KMS-11 (cell line): ENCODE measurements at regions not wholly inside any gene's neighbourhood (a gene's known extent, or its start where the extent isn't known, plus 50 kb on each side); places are given as distances from the start of the nearest gene placed in this dataset.

Experiments
- H2AFZ ChIP-seq: fragments of 200-600 bp; sonication (generic); 2 replicates; pipeline ENCODE4 v1.6.1; 2016; ENCODE audit warnings: antibody characterized with exemption, mixed run types, low read depth
- H3K27ac ChIP-seq: fragments of 200-600 bp; sonication (generic); 2 replicates; pipeline ENCODE4 v1.6.1; 2016; ENCODE audit warnings: mild to moderate bottlenecking, mixed run types
- H3K27me3 ChIP-seq: fragments of 200-600 bp; sonication (generic); 2 replicates; pipeline ENCODE4 v1.6.1; 2017; ENCODE audit warnings: mild to moderate bottlenecking, low read depth, mixed run types, moderate library complexity; ENCODE audit not compliant: insufficient read depth
- H3K36me3 ChIP-seq: fragments of 200-600 bp; sonication (generic); 2 replicates; pipeline ENCODE4 v1.6.1; 2017; ENCODE audit warnings: mild to moderate bottlenecking, mixed run types; ENCODE audit not compliant: insufficient read depth
- H3K4me1 ChIP-seq: fragments of 200-600 bp; sonication (generic); 2 replicates; pipeline ENCODE4 v1.6.1; 2016; ENCODE audit warnings: mild to moderate bottlenecking, low read depth, mixed run types; ENCODE audit not compliant: poor library complexity, severe bottlenecking
- H3K4me2 ChIP-seq: fragments of 200-600 bp; sonication (generic); 2 replicates; pipeline ENCODE4 v1.7.0; 2016; ENCODE audit warnings: mild to moderate bottlenecking, mixed run types
- H3K4me3 ChIP-seq: fragments of 200-600 bp; sonication (generic); IDR thresholded peaks from 2 replicates; pipeline ENCODE4 v1.6.1; 2017; ENCODE audit warnings: low read depth, low read length, mixed read lengths; ENCODE audit not compliant: insufficient read depth
- H3K79me2 ChIP-seq: fragments of 200-600 bp; sonication (generic); 2 replicates; pipeline ENCODE4 v1.6.1; 2016; ENCODE audit warnings: low read depth, mixed run types; ENCODE audit not compliant: insufficient read depth
- H3K9ac ChIP-seq: fragments of 200-600 bp; sonication (generic); 2 replicates; pipeline ENCODE4 v1.6.1; 2016; ENCODE audit warnings: mild to moderate bottlenecking, mixed run types
- H4K20me1 ChIP-seq: fragments of 200-600 bp; sonication (generic); 2 replicates; pipeline ENCODE4 v1.6.1; 2016; ENCODE audit warnings: mild to moderate bottlenecking, mixed run types; ENCODE audit not compliant: insufficient read depth
- CTCF ChIP-seq: fragments of 200-600 bp; sonication (generic); conservative IDR thresholded peaks from 2 replicates; pipeline ENCODE4 v1.6.1; 2017; ENCODE audit warnings: low read depth, mild to moderate bottlenecking, antibody characterized with exemption, low read length, moderate library complexity, mixed read lengths

GRCh38 chr4:61086979-61087378 is 113.1 kb upstream of the ADGRL3 start:
- Histone ChIP-seq H2AFZ (no peak overlapping the region), H3K9ac (no peak overlapping the region), H4K20me1 (no peaks in the 10 kb centered on the region), H3K79me2 (no peaks in the 10 kb centered on the region), H3K4me1 (no peaks in the 10 kb centered on the region), H3K27ac (no peak overlapping the region), H3K4me2 (no peak overlapping the region), H3K36me3 (no peaks in the 10 kb centered on the region), H3K4me3 (no peak overlapping the region), H3K27me3 (no peaks in the 10 kb centered on the region)
- TF ChIP-seq CTCF, result no peak

- no peak overlapping the region for H2AFZ ChIP-seq
- no peak overlapping the region for H3K4me2 ChIP-seq
- no peaks in the 10 kb centered on the region for H3K36me3 ChIP-seq
- no peak overlapping the region for H3K9ac ChIP-seq
- no peaks in the 10 kb centered on the region for H3K79me2 ChIP-seq
- H3K4me1 ChIP-seq, result no peaks in the 10 kb centered on the region
- H4K20me1 ChIP-seq, result no peaks in the 10 kb centered on the region
- no peak overlapping the region for H3K27ac ChIP-seq
- H3K27me3 ChIP-seq, result no peaks in the 10 kb centered on the region
- H3K4me3 ChIP-seq, result no peak overlapping the region
- TF ChIP-seq CTCF, result no peak
These were observed 105.1 kb upstream of the ADGRL3 start for GRCh38 chr4:61094854-61095598.

GRCh38 chr4:61128682-61129081 is 71.4 kb upstream of the ADGRL3 start:
- Histone ChIP-seq H3K4me3 (no peak overlapping the region), H3K27ac (no peak overlapping the region), H3K27me3 (no peaks in the 10 kb centered on the region), H3K79me2 (no peaks in the 10 kb centered on the region), H4K20me1 (no peaks in the 10 kb centered on the region), H3K4me2 (no peak overlapping the region), H3K4me1 (no peaks in the 10 kb centered on the region), H3K36me3 (no peaks in the 10 kb centered on the region), H3K9ac (no peak overlapping the region), H2AFZ (no peak overlapping the region)
- no peak for TF ChIP-seq CTCF

- H2AFZ ChIP-seq, result no peak overlapping the region
- no peak overlapping the region for H3K27ac ChIP-seq
- no peaks in the 10 kb centered on the region for H3K4me1 ChIP-seq
- no peak overlapping the region for H3K4me3 ChIP-seq
- no peak overlapping the region for H3K9ac ChIP-seq
- no peaks in the 10 kb centered on the region for H4K20me1 ChIP-seq
- H3K36me3 ChIP-seq, result no peaks in the 10 kb centered on the region
- H3K79me2 ChIP-seq, result no peaks in the 10 kb centered on the region
- TF ChIP-seq CTCF, result no peak
- H3K4me2 ChIP-seq, result no peak overlapping the region
- no peaks in the 10 kb centered on the region for H3K27me3 ChIP-seq
These were observed 70.2 kb upstream of the ADGRL3 start for GRCh38 chr4:61129971-61130370.
